ENCODE measurements at regions not wholly inside any gene's neighbourhood (a gene's known extent, or its start where the extent isn't known, plus 50 kb on each side); places are given as distances from the start of the nearest gene placed in this dataset.

- no peak for TF ChIP-seq EZH2 (IDR thresholded peaks at IDR 0.05; ENCODE audit: borderline replicate concordance, low read length)
- TF ChIP-seq, protein P1, sequence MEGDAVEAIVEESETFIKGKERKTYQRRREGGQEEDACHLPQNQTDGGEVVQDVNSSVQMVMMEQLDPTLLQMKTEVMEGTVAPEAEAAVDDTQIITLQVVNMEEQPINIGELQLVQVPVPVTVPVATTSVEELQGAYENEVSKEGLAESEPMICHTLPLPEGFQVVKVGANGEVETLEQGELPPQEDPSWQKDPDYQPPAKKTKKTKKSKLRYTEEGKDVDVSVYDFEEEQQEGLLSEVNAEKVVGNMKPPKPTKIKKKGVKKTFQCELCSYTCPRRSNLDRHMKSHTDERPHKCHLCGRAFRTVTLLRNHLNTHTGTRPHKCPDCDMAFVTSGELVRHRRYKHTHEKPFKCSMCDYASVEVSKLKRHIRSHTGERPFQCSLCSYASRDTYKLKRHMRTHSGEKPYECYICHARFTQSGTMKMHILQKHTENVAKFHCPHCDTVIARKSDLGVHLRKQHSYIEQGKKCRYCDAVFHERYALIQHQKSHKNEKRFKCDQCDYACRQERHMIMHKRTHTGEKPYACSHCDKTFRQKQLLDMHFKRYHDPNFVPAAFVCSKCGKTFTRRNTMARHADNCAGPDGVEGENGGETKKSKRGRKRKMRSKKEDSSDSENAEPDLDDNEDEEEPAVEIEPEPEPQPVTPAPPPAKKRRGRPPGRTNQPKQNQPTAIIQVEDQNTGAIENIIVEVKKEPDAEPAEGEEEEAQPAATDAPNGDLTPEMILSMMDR (IDR thresholded peaks at IDR 0.05; ENCODE audit: low read length), result no peak
Observed at GRCh38 chr6:108767418-108768165, 80.6 kb upstream of the ARMC2 start.

Measured in OCI-LY1 (cell line).